Natural killer cell (primary cell): ENCODE measurements at regions not wholly inside any gene's neighbourhood (a gene's known extent, or its start where the extent isn't known, plus 50 kb on each side); places are given as distances from the start of the nearest gene placed in this dataset.

Source experiments
- ATAC-seq, 3 donors: fragments of 150-1000 bp in 2 of 3; fragments of 200-7000 bp in 1 of 3; cut with Tn5 transposase; 1 replicate in 1 of 3; 2 replicates in 2 of 3; pipeline ENCODE4 v1.10.0; 2021; ENCODE audit warnings: mild to moderate bottlenecking in 2 of 3, moderate library complexity in 2 of 3
- DNase-seq, 2 donors: peaks; one replicate each; pipeline versions ENCODE4 v3.0.0 to v3.0.0-alpha.2; 2013 to 2021; ENCODE audit warnings: mixed read lengths in 1 of 2
- H3K27ac ChIP-seq: one replicate; pipeline ENCODE4 v1.5.1; 2013; ENCODE audit warnings: mild to moderate bottlenecking, low read length
- H3K27me3 ChIP-seq: one replicate; pipeline ENCODE4 v1.6.1; 2013; ENCODE audit warnings: low read length; ENCODE audit not compliant: control insufficient read depth, insufficient read depth
- H3K36me3 ChIP-seq: one replicate; pipeline ENCODE4 v1.6.1; 2013; ENCODE audit warnings: low read length; ENCODE audit not compliant: control insufficient read depth, insufficient read depth
- H3K4me1 ChIP-seq: one replicate; pipeline ENCODE4 v1.6.1; 2013; ENCODE audit warnings: low read length; ENCODE audit not compliant: control insufficient read depth, insufficient read depth
- H3K4me3 ChIP-seq: one replicate; pipeline ENCODE4 v1.5.1; 2013; ENCODE audit warnings: low read length
- H3K9me3 ChIP-seq: one replicate; pipeline ENCODE4 v1.6.1; 2013; ENCODE audit warnings: low read length; ENCODE audit not compliant: control insufficient read depth, insufficient read depth
- H3K27ac Mint-ChIP-seq, 2 donors: one replicate each; pipeline ENCODE4 v1.8.0; 2022; ENCODE audit warnings: mild to moderate bottlenecking in 2 of 2, mixed read lengths in 2 of 2, moderate library complexity in 1 of 2
- H3K27me3 Mint-ChIP-seq, 2 donors: one replicate each; pipeline ENCODE4 v1.8.0; 2022; ENCODE audit warnings: low read depth in 2 of 2, mixed read lengths in 2 of 2
- H3K36me3 Mint-ChIP-seq: one replicate; pipeline ENCODE4 v1.8.0; 2022; ENCODE audit warnings: mixed read lengths
- H3K4me1 Mint-ChIP-seq, 2 donors: one replicate each; pipeline ENCODE4 v1.8.0; 2022; ENCODE audit warnings: mixed read lengths in 2 of 2
- H3K4me3 Mint-ChIP-seq: one replicate; pipeline ENCODE4 v1.8.0; 2022; ENCODE audit warnings: mild to moderate bottlenecking, moderate library complexity, mixed read lengths
- H3K9me3 Mint-ChIP-seq, 2 donors: one replicate each; pipeline ENCODE4 v1.8.0; 2022; ENCODE audit warnings: mixed read lengths in 2 of 2
- CTCF ChIP-seq: fragments of 200-600 bp; IDR thresholded peaks from one replicate; pipeline ENCODE4 v1.8.0; 2022; ENCODE audit warnings: antibody characterized with exemption
- WGBS: methylation state at CpG from one replicate; pipeline ENCODE4 v1.1.7; 2013; ENCODE audit warnings: missing lambda C conversion rate; ENCODE audit not compliant: insufficient coverage; 5-methylcytosine and 5-hydroxymethylcytosine counted together
- intact Hi-C: fragments of 100-400 bp; cut with micrococcal nuclease; formaldehyde crosslinking; loops from one replicate; pipeline ENCODE4 v1.14.2; 2022

- no peaks in the 10 kb centered on the region for H3K36me3 ChIP-seq
- no peaks in the 10 kb centered on the region for H3K27me3 ChIP-seq
- Mint-ChIP-seq H3K27me3 (peaks cover 8% of the 10 kb centered on the region in 2 donors), H3K4me3 (no peak overlapping the region), H3K36me3 (no peaks in the 10 kb centered on the region), H3K27ac (no peak overlapping the region), H3K4me1 (peaks cover 4 to 9% of the 10 kb centered on the region in 2 donors), H3K9me3 (no peaks in the 10 kb centered on the region)
- DNase-seq (no peak), ATAC-seq (no peak)
- 71% methylated on average over 9 of the region's 9 CpGs for WGBS
- TF ChIP-seq CTCF, result no peak
- intact Hi-C loops, result no loop called here
- no peaks in the 10 kb centered on the region for H3K4me1 ChIP-seq
- H3K9me3 ChIP-seq, result no peaks in the 10 kb centered on the region
- no peak overlapping the region for H3K27ac ChIP-seq
- H3K4me3 ChIP-seq, result no peak overlapping the region
Observed at GRCh38 chr11:19398772-19399527, 158.2 kb upstream of the E2F8 start.

GRCh38 chr11:19398273-19398672 is 157.5 kb upstream of the E2F8 start:
- intact Hi-C loops, result no loop called here
- H3K27ac Mint-ChIP-seq, result no peak overlapping the region
- 75% methylated on average over 5 of the region's 5 CpGs for WGBS
- DNase-seq, result no peak
- H3K4me3 ChIP-seq, result no peak overlapping the region
- H3K9me3 Mint-ChIP-seq, result no peaks in the 10 kb centered on the region
- TF ChIP-seq CTCF, result no peak
- H3K4me1 ChIP-seq, result no peaks in the 10 kb centered on the region
- no peaks in the 10 kb centered on the region for H3K36me3 ChIP-seq
- H3K27ac ChIP-seq, result no peak overlapping the region
- H3K9me3 ChIP-seq, result no peaks in the 10 kb centered on the region
- H3K36me3 Mint-ChIP-seq, result no peaks in the 10 kb centered on the region
- no peak overlapping the region for H3K4me3 Mint-ChIP-seq
- no peak for ATAC-seq
- H3K27me3 ChIP-seq, result no peaks in the 10 kb centered on the region
- H3K27me3 Mint-ChIP-seq, result peaks cover 2 to 8% of the 10 kb centered on the region in 2 donors
- H3K4me1 Mint-ChIP-seq, result peaks cover 4 to 9% of the 10 kb centered on the region in 2 donors

- peaks cover 0 to 3% of the 10 kb centered on the region in 2 donors for H3K9me3 Mint-ChIP-seq
- ATAC-seq (no peak), DNase-seq (no peak)
- Histone ChIP-seq H3K27ac (no peak overlapping the region), H3K4me3 (no peak overlapping the region), H3K36me3 (no peaks in the 10 kb centered on the region), H3K4me1 (no peaks in the 10 kb centered on the region), H3K27me3 (no peaks in the 10 kb centered on the region), H3K9me3 (no peaks in the 10 kb centered on the region)
- H3K4me1 Mint-ChIP-seq, result peaks cover 4 to 9% of the 10 kb centered on the region in 2 donors
- H3K27me3 Mint-ChIP-seq, result peaks cover 2 to 8% of the 10 kb centered on the region in 2 donors
- intact Hi-C loops, result no loop called here
- no peak overlapping the region for H3K4me3 Mint-ChIP-seq
- WGBS, result 62% methylated on average over 3 of the region's 3 CpGs
- H3K27ac Mint-ChIP-seq, result no peak overlapping the region
- no peak for TF ChIP-seq CTCF
- no peaks in the 10 kb centered on the region for H3K36me3 Mint-ChIP-seq
Observed at GRCh38 chr11:19395050-19395449, 154.3 kb upstream of the E2F8 start.
